ENCODE measurements at regions not wholly inside any gene's neighbourhood (a gene's known extent, or its start where the extent isn't known, plus 50 kb on each side); places are given as distances from the start of the nearest gene placed in this dataset.
"Not testable (repeated sequence)": the region's sequence is repeated elsewhere in the genome, so short reads cannot be mapped to it uniquely, and the experiment has no call there.

GRCh38 chr13:101003566-101003965 is 329.0 kb upstream of the TMTC4 start:
- no peak for DNase-seq (ENCODE audit: low read depth in 2 of 3, low spot score in 1 of 3)

- DNase-seq (ENCODE audit: low read depth in 2 of 3, low spot score in 1 of 3) = no peak
Measured at GRCh38 chr13:100989392-100989791, 314.8 kb upstream of the TMTC4 start.

- DNase-seq (ENCODE audit: low read depth in 2 of 3, low spot score in 1 of 3) = no peak
Measured at GRCh38 chr13:100988921-100989320, 314.3 kb upstream of the TMTC4 start.

GRCh38 chr13:100987948-100988347 is 313.4 kb upstream of the TMTC4 start:
- no peak for DNase-seq (ENCODE audit: low read depth in 2 of 3, low spot score in 1 of 3)

GRCh38 chr13:100986571-100986970 is 312.0 kb upstream of the TMTC4 start:
- no peak for DNase-seq (ENCODE audit: low read depth in 2 of 3, low spot score in 1 of 3)

GRCh38 chr13:100984085-100984705 is 309.6 kb upstream of the TMTC4 start:
- DNase-seq (ENCODE audit: low read depth in 2 of 3, low spot score in 1 of 3) = no peak

- no peak for DNase-seq (ENCODE audit: low read depth in 2 of 3, low spot score in 1 of 3)
Measured at GRCh38 chr13:100983111-100983510, 308.5 kb upstream of the TMTC4 start.

- no peak for DNase-seq (ENCODE audit: low read depth in 2 of 3, low spot score in 1 of 3)
Measured at GRCh38 chr13:100980171-100980570, 305.6 kb upstream of the TMTC4 start.

GRCh38 chr13:100977841-100978240 is 303.2 kb upstream of the TMTC4 start:
- DNase-seq (ENCODE audit: low read depth in 2 of 3, low spot score in 1 of 3) = no peak

GRCh38 chr13:100976993-100977392 is 302.4 kb upstream of the TMTC4 start:
- DNase-seq (ENCODE audit: low read depth in 2 of 3, low spot score in 1 of 3) = no peak

- not testable (repeated sequence) for DNase-seq (ENCODE audit: low read depth in 2 of 3, low spot score in 1 of 3)
Measured at GRCh38 chr13:100975666-100976065, 301.1 kb upstream of the TMTC4 start.

GRCh38 chr13:100962585-100962984 is 288.0 kb upstream of the TMTC4 start:
- no peak for DNase-seq (ENCODE audit: low read depth in 2 of 3, low spot score in 1 of 3)

GRCh38 chr13:100961186-100961585 is 286.6 kb upstream of the TMTC4 start:
- no peak for DNase-seq (ENCODE audit: low read depth in 2 of 3, low spot score in 1 of 3)

- DNase-seq (ENCODE audit: low read depth in 2 of 3, low spot score in 1 of 3) = no peak
Measured at GRCh38 chr13:100958831-100959230, 284.2 kb upstream of the TMTC4 start.

- DNase-seq (ENCODE audit: low read depth in 2 of 3, low spot score in 1 of 3) = no peak
Measured at GRCh38 chr13:100957741-100958140, 283.1 kb upstream of the TMTC4 start.

GRCh38 chr13:100954430-100955305 is 280.1 kb upstream of the TMTC4 start:
- no peak for DNase-seq (ENCODE audit: low read depth in 2 of 3, low spot score in 1 of 3)

- no peak for DNase-seq (ENCODE audit: low read depth in 2 of 3, low spot score in 1 of 3)
Measured at GRCh38 chr13:100951016-100951415, 276.4 kb upstream of the TMTC4 start.

GRCh38 chr13:100948937-100949336 is 274.3 kb upstream of the TMTC4 start:
- DNase-seq (ENCODE audit: low read depth in 2 of 3, low spot score in 1 of 3) = not testable (repeated sequence)

- DNase-seq (ENCODE audit: low read depth in 2 of 3, low spot score in 1 of 3) = no peak
Measured at GRCh38 chr13:100946588-100946987, 272.0 kb upstream of the TMTC4 start.

GRCh38 chr13:100944791-100945345 is 270.3 kb upstream of the TMTC4 start:
- DNase-seq (ENCODE audit: low read depth in 2 of 3, low spot score in 1 of 3) = no peak

- no peak for DNase-seq (ENCODE audit: low read depth in 2 of 3, low spot score in 1 of 3)
Measured at GRCh38 chr13:100942742-100943141, 268.1 kb upstream of the TMTC4 start.
